G401.6 (cell line): ENCODE measurements at regions not wholly inside any gene's neighbourhood (a gene's known extent, or its start where the extent isn't known, plus 50 kb on each side); places are given as distances from the start of the nearest gene placed in this dataset.

Experiments
- FAIRE-seq: peaks from 2 replicates; lab custom pipeline; 2012; peaks lifted over from hg19 to GRCh38; lab: Jason Lieb, UNC

DNA sequence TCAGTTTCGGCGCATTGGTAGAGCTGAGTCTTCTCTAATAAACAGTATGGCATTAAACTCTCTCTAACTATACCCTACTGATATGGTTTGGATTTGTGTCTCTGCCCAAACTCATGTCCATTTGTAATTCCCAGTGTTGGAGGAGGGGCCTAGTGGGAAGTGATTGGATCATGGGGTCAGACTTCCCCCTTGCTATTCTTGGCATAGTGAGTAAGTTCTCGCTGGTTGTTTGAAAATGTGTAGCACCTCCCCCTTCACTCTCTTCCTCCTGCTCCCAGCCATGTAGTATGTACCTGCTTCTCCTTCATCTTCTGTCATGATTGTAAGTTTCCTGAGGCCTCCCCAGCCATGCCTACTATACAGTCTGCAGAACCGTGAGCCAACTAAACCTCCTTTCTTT is 682.7 kb upstream of the ARGLU1 start:
- FAIRE-seq, result no peak

- no peak for FAIRE-seq
These were observed 676.3 kb upstream of the ARGLU1 start for GRCh38 chr13:107244241-107244640.

GRCh38 chr13:107242138-107242537 is 674.2 kb upstream of the ARGLU1 start:
- no peak for FAIRE-seq

DNA sequence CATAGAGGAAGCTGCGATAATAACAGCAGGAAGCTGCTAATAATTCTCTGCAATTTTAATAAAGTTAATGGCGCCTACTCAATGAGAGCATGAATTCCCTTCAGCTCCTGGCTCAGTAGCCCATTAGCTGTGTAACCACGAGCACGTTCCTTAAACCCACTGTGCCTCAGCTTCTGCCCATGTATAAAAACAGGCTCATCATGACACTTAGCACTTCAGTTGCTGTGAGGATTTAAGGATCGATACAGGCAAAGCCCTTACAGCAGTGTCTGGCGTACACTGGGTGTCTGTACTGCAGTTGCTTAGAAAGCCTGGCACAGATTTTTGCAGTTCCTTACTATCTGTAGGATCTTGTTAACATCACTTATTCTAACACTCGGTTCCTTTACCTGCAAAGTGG is 673.4 kb upstream of the ARGLU1 start:
- FAIRE-seq, result no peak

GRCh38 chr13:107239213-107239612 is 671.3 kb upstream of the ARGLU1 start:
- FAIRE-seq, result no peak

DNA sequence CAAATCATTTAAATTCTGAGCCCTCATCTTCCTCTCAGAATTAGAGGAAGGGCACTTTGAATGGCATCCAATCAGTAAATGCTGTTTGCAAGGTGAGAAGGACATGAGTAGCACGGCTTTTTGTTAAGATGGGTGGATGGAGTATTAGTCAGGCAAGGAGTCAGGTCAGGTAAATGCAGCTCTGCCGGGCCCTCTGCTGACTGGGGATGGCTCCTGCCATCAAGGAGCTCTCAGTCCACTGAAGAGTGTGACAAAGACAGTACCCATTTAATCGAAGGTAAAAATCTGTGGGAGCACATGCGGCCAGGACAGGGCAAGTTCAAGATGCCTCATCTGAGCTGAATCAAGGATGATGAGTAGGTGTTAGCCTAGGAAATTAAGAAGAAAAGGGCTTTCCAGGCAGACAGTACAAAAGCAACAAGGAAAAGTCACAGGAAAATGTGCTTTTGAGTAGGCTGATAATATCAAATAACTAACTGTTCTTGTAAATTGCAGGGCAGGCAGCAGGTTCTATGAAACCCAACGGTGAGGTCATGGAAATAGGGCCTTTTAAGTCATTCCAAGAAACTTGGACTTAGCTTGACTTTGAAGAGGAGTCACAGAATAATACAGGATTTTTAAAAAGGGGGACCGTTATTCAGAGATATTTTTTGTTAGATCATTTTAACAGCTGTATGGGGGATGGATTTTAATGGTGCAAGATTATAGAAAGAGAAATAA is 670.5 kb upstream of the ARGLU1 start:
- FAIRE-seq, result no peak

DNA sequence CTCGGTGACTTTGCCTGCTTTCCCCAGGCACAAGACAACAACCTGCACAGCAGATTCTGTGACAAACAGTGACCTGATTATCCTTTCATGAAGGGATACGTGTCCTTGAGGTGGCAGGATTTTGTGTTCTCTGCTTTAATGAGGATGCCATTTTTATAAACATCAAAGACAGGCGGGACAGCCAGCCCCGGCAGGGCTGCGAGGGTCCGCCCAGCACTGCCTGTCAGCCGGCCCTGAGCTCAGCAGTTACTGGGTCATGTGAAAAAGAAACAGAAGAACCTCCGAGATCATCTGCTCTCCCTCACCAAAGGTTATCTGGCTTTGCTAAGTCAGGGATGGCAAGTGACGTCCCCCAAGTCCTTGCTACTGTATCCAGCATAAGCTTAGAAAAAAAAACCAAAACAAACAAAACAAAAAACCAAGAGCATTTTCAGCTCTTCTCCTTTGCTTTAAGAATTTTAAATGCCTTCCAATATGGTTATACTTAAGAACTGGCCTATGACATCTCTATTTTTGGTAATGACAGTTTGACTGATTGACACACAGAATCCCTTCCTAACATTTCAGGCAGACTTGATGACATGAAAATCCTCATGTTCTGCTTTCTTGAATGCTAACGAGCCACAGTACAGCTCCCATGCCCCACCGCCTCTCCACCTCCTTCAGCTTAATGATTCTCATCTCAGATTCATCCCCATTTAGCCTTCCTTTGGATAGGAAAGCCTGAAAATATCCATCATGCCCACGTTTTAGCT is 666.6 kb upstream of the ARGLU1 start:
- FAIRE-seq, result no peak

GRCh38 chr13:107233541-107233940 is 665.6 kb upstream of the ARGLU1 start:
- no peak for FAIRE-seq

DNA sequence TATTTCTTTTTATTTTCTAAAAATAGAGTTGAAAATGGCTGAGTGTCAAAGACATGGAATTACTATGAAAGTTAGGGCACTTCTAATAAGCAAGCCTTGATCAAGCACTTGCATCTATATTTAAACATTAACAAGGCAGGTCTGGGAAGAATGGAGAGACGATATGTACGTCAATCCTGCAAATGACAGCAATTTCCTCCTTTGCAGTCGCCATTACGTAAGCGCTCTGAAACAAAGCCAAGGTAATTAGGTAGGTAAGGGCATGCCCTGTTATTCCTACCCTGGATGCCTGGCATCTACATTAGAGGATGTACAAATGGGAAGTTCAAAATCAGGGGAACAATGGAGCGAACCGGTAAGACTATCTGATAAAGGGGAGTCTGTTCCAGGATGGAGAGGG is 664.0 kb upstream of the ARGLU1 start:
- no peak for FAIRE-seq

DNA sequence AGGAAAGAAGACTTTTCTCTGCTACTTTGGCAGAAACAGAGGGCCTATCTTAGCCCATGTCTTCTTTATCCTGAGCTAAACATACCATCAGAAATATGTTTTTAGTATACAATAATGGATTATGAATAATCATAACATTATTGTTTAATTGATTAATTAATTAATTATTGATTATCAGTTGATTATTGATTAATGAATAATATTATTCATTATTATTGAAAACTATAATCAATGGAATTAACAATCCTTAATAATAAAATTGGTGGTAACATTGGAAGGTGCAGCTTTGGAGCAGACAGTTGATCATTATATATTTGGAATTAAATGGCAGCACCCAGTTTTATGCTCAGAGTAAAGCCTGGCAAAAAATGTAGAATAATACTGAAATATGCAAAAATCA is 655.9 kb upstream of the ARGLU1 start:
- peak; percentile 15 for FAIRE-seq

DNA sequence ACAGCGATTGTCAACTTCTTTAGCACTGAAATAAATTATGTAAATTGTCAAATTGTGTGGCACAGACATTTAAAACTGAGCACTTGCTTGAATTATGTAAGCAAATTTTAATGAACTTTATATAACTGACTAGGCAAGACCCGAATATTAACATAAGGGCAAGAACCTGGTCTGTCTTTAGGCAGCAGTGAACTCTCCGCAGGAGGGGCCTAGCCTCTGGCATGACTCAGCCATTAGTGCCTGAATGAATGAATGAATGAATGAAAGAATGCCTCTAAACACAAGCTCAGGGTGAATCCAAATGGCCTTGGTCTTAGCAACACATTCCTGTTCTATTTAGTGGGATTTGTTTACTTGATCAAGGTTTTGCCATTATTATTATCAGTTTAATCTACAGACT is 654.7 kb upstream of the ARGLU1 start:
- FAIRE-seq, result no peak

GRCh38 chr13:107220245-107220644 is 652.3 kb upstream of the ARGLU1 start:
- no peak for FAIRE-seq

DNA sequence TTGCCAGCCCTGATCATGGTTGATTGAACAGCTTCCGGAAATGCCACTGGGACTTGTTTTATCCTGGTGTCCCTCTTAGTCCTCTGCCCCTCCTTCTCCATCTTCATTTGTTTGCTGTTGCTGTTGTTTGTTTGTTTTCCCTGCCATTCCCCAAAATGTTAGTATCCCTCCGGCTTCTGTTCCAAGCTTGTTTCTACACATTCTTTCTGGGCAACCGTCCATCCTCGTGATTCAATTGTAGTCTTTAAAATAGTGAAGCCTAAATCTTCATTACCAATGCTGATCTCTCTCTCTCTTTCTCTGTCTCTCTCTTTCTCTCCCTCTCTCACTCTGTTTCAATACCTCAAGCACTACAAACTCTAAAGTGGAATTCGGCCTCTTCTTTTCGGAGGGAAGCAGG is 649.3 kb upstream of the ARGLU1 start:
- no peak for FAIRE-seq

GRCh38 chr13:107216046-107216755 is 648.3 kb upstream of the ARGLU1 start:
- FAIRE-seq, result no peak

- peak; percentile 71 for FAIRE-seq
These were observed 643.1 kb upstream of the ARGLU1 start for GRCh38 chr13:107211073-107211472.

DNA sequence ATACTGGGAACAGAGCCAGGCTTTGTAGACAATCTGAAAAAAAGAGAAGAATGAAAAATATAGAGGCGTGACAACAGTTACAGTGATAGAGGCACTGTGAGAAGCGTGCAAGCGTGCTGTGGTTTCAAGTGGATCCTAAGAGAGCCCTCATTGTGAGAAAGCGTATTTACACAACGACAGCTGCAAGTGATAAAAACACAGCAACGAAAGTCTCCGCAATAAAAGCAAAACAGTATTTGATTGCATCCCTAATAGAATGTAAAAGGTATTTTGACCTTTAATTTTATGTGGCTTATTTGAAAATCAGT is 642.7 kb upstream of the ARGLU1 start:
- no peak for FAIRE-seq

- FAIRE-seq, result no peak
These were observed 642.1 kb upstream of the ARGLU1 start for GRCh38 chr13:107209824-107210722.

DNA sequence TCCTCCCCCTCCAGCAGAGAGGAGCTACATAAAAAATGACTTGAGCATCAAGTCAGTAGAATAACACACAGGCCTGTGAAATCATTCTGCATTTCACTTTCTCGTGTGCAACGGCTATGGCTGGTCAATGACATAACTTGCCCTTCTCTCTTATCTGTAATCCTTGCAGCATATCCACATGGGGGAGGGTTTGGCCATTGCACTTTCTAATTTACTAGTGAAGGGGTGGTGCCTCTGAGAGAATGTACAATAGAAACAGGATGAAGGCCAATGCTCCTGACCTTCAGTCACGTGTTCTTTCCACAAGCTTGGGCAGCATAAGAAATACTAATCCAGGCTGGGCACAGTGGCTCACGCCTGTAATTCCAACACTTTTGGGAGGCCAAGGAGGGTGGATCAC is 641.0 kb upstream of the ARGLU1 start:
- no peak for FAIRE-seq

GRCh38 chr13:107205318-107206104 is 637.6 kb upstream of the ARGLU1 start:
- peak; percentile 44 for FAIRE-seq

DNA sequence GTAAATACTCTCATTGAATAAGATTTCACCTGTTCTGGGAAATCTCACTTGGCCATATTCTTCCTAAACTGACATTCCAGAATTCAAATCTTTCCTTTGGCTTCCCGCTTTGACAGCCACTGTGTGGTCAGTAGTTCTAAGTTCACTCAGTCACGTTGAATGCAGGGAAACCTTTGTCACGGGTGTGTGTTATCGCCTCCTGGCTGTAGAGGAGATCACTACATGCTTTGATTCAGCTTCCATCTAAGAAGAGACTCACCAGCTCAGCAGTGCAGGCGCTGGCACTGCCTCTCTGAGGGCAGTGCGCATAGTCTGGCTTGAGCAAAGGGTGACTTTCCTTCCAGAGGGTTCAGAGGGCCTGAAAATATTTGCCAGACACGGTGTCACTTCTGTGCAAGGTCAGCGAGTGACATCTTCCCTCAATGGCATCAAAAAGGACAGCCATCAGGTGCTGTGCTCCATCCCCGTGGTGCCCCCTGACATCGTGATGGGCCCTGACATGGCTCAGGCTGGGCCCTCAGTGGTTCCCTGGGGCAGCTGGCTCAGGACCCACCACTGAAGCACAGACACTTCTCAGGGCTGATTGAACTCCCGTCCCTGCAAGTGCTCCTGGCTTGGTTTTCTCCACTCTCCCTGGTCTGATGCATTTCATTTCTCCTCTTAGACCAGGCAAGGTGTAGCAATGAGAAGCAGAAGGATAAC is 635.4 kb upstream of the ARGLU1 start:
- FAIRE-seq, result no peak
